Astrocyte (in vitro differentiated cells and primary cell): ENCODE measurements at regions not wholly inside any gene's neighbourhood (a gene's known extent, or its start where the extent isn't known, plus 50 kb on each side); places are given as distances from the start of the nearest gene placed in this dataset.

Source experiments
- CTCF ChIP-seq: IDR thresholded peaks from 2 replicates; pipeline ENCODE4 v1.5.1; 2011; ENCODE audit warnings: low read depth, mild to moderate bottlenecking, inconsistent platforms, low read length, moderate library complexity; ENCODE audit not compliant: insufficient read depth
- EZH2 ChIP-seq: IDR thresholded peaks from 2 replicates; pipeline ENCODE4 v1.6.1; 2012; ENCODE audit warnings: mild to moderate bottlenecking, low read length, inconsistent platforms; ENCODE audit not compliant: insufficient read depth

GRCh38 chr1:5555853-5556252 lies 436.4 kb downstream of the NPHP4 start:
- TF ChIP-seq CTCF (no peak), EZH2 (no peak)
